HepG2 (cell line): ENCODE measurements at regions not wholly inside any gene's neighbourhood (a gene's known extent, or its start where the extent isn't known, plus 50 kb on each side); places are given as distances from the start of the nearest gene placed in this dataset.

ENCODE experiments used
- POLR2A ChIP-seq, 2 experiments: IDR thresholded peaks; 2 replicates each; pipeline ENCODE4 v1.6.1; 2011; ENCODE audit warnings: low read depth in 2 of 2, low read length in 2 of 2, mild to moderate bottlenecking in 1 of 2, moderate library complexity in 1 of 2; ENCODE audit not compliant: insufficient read depth in 1 of 2
- THAP11 ChIP-seq: IDR thresholded peaks from 2 replicates; pipeline ENCODE4 v1.6.1; 2016; ENCODE audit warnings: missing biosample characterization, missing genetic modification reagents
- TP53 ChIP-seq: sonication (generic); formaldehyde crosslinking; conservative IDR thresholded peaks from 2 replicates; pipeline ENCODE4 v1.4.0; 2020; ENCODE audit warnings: missing genetic modification reagents
- ZNF292 ChIP-seq: sonication (generic); formaldehyde crosslinking; IDR thresholded peaks from 2 replicates; pipeline ENCODE4 v1.8.1; 2022; ENCODE audit warnings: mild to moderate bottlenecking, low read depth, missing genetic modification reagents, borderline replicate concordance
- ZNF549 ChIP-seq: sonication (generic); formaldehyde crosslinking; IDR thresholded peaks from 2 replicates; pipeline ENCODE4 v1.5.0; 2020; ENCODE audit warnings: missing genetic modification reagents

DNA sequence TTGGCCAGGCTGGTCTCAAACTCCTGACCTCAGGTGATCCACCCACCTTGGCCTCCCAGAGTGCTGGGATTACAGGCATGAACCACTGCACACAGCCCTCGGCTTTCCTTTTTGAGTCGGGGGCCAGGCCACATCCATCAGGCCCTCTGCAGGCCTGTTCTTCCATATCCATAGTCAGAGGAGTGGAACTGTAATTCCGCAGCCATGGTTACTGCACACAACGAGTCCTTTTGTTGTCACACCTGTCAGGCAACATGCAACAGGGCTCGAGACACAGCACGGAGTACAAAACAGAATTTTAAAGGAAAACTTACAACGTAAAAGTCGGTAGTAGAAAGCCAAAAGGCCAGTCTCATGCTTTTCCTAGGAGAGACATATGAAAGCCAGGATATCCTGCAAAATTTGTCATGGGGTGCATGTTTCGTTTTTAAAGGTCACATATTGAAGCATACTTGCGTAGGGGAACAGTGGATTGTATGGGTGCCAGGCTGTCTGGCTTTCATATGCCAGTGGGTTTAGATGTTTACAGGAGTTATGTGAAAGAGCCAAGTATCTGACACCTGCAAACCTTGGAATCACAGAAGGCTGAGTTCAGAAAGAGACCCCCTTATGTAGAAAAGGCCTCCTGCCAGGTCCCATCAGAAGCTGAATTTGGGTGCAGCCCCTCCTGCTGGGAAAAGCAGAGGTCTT, 63.2 kb upstream of the LPP start:
- no peak for TF ChIP-seq THAP11 (CRISPR knock-in tag)
- TF ChIP-seq TP53 (CRISPR knock-in tag) = no peak
- no peak for TF ChIP-seq ZNF549 (CRISPR knock-in tag)
- TF ChIP-seq ZNF292 (CRISPR knock-in tag) = no peak
- no peak for TF ChIP-seq POLR2A (IDR thresholded peaks at IDR 0.05; ENCODE audit: insufficient read depth in 1 of 2, low read depth in 2 of 2, low read length in 2 of 2)
